ENCODE measurements at regions not wholly inside any gene's neighbourhood (a gene's known extent, or its start where the extent isn't known, plus 50 kb on each side); places are given as distances from the start of the nearest gene placed in this dataset.

DNA sequence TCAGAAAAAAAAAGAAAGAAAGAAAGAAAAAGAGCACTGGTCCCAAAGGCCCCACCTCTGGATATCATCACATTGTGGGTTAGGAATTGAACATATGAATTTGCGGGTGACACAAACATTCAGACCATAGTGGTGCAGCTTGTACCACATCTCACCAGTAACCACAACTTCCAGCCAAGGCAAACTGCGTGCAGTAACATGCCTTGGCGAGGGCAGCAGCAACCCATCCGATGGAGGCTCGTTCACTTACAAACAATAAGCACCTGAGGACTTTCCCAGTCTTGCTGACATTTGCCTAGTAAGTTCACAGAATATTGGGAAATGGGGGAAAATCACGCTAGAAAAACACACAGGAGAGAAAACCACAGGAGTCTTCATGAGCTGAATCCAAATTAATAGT is 508.1 kb downstream of the ZNF608 start:
- no peak overlapping the region for H3K9ac ChIP-seq (ENCODE audit: insufficient read depth in 1 of 2, low read depth in 2 of 2, low read length in 2 of 2)
- 0% methylated on average over 6 of the region's 6 CpGs for WGBS (ENCODE audit: insufficient coverage, low coverage, missing lambda C conversion rate)
- FAIRE-seq (no peak), DNase-seq (ENCODE audit: extremely low read depth in 1 of 4, low spot score in 3 of 4) (no peak), ATAC-seq (no peak)
- no TSS peak for BruUV-seq (replicated peaks)
- no peaks in the 10 kb centered on the region for H3K27me3 ChIP-seq (ENCODE audit: control insufficient read depth in 2 of 2, insufficient read depth in 2 of 2, low read length in 2 of 2)
- in situ Hi-C loops (cut with MboI): no loop called here
- H2AFZ ChIP-seq (ENCODE audit: low read depth, low read length): no peak overlapping the region
- H4K20me1 ChIP-seq (replicated peaks; ENCODE audit: control insufficient read depth, insufficient read depth, low read length): no peaks in the 10 kb centered on the region
- ChIA-PET POLR2A (interaction anchor here (0.6 kb wide), 1 partner anchor 269 kb away, joined by 3 read pairs; no protein-coding TSS in a partner anchor), CTCF (ENCODE audit: low intra/inter-chr PET ratio) (no interaction called here)
- H3K79me2 ChIP-seq (ENCODE audit: control insufficient read depth, insufficient read depth, low read length): no peaks in the 10 kb centered on the region
- no peak overlapping the region for H3K27ac ChIP-seq (ENCODE audit: extremely low read depth, low read depth, low read length)
- H3K4me2 ChIP-seq (ENCODE audit: insufficient read depth, low read length): no peak overlapping the region
- H3K4me1 ChIP-seq (replicated peaks in 1 of 2; ENCODE audit: control insufficient read depth in 2 of 2, insufficient read depth in 2 of 2, low read length in 2 of 2): no peaks in the 10 kb centered on the region
- intact Hi-C loops (cut with micrococcal nuclease): no loop called here
- H3K36me3 ChIP-seq (ENCODE audit: control insufficient read depth, insufficient read depth, low read length): no peaks in the 10 kb centered on the region
- H3K4me3 ChIP-seq: no peak overlapping the region
- no peaks in the 10 kb centered on the region for H3K9me1 ChIP-seq (ENCODE audit: control insufficient read depth, insufficient read depth, low read length)
- no peaks in the 10 kb centered on the region for H3K9me3 ChIP-seq (replicated peaks; ENCODE audit: control insufficient read depth, insufficient read depth, low read depth, low read length)
- TF ChIP-seq ZNF507 (tag; conservative IDR thresholded peaks at IDR 0.05) (no peak), RFX1 (IDR thresholded peaks at IDR 0.05) (no peak), E2F3 (CRISPR knock-in tag; IDR thresholded peaks at IDR 0.05) (no peak), NEUROD1 (IDR thresholded peaks at IDR 0.05; ENCODE audit: borderline replicate concordance, low read depth, low read length, partially characterized antibody) (no peak), ZNF354B (CRISPR knock-in tag; IDR thresholded peaks at IDR 0.05) (no peak), RAD21 (CRISPR knock-in tag; conservative IDR thresholded peaks at IDR 0.05 in 1 of 2, IDR thresholded peaks at IDR 0.05 in 1 of 2) (no peak)

DNA sequence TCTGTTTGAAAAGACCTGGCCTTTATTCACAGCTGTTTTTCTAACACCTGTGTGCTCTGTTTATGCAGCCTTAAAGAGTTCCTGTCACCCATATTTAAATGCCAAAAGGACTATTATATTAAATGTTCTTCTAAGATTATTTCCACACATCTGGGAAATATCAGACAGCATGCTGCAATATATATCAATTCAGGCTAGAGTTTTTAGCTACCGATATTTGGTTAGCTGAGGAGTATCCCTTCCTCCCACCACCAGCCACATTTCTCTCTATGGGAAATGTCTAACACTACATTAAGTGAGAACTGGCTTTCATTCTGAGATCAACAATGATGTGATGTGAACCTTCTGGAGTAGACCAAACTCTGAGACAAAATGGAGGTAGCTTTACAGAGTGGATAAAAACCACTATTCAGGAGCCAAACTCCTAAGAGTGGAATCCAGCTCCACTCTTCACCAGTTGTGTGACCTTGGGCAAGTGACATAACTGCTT is 509.2 kb downstream of the ZNF608 start:
- no peak overlapping the region for H3K4me3 ChIP-seq
- H3K27me3 ChIP-seq (ENCODE audit: control insufficient read depth in 2 of 2, insufficient read depth in 2 of 2, low read length in 2 of 2): no peaks in the 10 kb centered on the region
- POLR2A ChIA-PET: no interaction called here
- no peak overlapping the region for H3K27ac ChIP-seq (ENCODE audit: extremely low read depth, low read depth, low read length)
- BruUV-seq (replicated peaks): no TSS peak
- no peaks in the 10 kb centered on the region for H4K20me1 ChIP-seq (replicated peaks; ENCODE audit: control insufficient read depth, insufficient read depth, low read length)
- in situ Hi-C loops (cut with MboI): no loop called here
- no peak for FAIRE-seq
- intact Hi-C loops (cut with micrococcal nuclease): no loop called here
- no peak for ATAC-seq
- H3K36me3 ChIP-seq (ENCODE audit: control insufficient read depth, insufficient read depth, low read length): no peaks in the 10 kb centered on the region
- 0% methylated on average over 1 of the region's 1 CpG for WGBS (ENCODE audit: insufficient coverage, low coverage, missing lambda C conversion rate)
- no peaks in the 10 kb centered on the region for H3K9me1 ChIP-seq (ENCODE audit: control insufficient read depth, insufficient read depth, low read length)
- CTCF ChIA-PET (ENCODE audit: low intra/inter-chr PET ratio): no interaction called here
- H3K4me2 ChIP-seq (ENCODE audit: insufficient read depth, low read length): no peak overlapping the region
- no peak for DNase-seq (ENCODE audit: extremely low read depth in 1 of 4, low spot score in 3 of 4)
- no peak overlapping the region for H3K9ac ChIP-seq (ENCODE audit: insufficient read depth in 1 of 2, low read depth in 2 of 2, low read length in 2 of 2)
- no peaks in the 10 kb centered on the region for H3K9me3 ChIP-seq (replicated peaks; ENCODE audit: control insufficient read depth, insufficient read depth, low read depth, low read length)
- H2AFZ ChIP-seq (ENCODE audit: low read depth, low read length): no peak overlapping the region
- H3K79me2 ChIP-seq (ENCODE audit: control insufficient read depth, insufficient read depth, low read length): no peaks in the 10 kb centered on the region
- H3K4me1 ChIP-seq (replicated peaks in 1 of 2; ENCODE audit: control insufficient read depth in 2 of 2, insufficient read depth in 2 of 2, low read length in 2 of 2): no peaks in the 10 kb centered on the region
- no peak for TF ChIP-seq XRCC3 (IDR thresholded peaks at IDR 0.05)
- no peak for TF ChIP-seq NEUROD1 (IDR thresholded peaks at IDR 0.05; ENCODE audit: borderline replicate concordance, low read depth, low read length, partially characterized antibody)
- no peak for TF ChIP-seq ZNF717 (CRISPR knock-in tag; IDR thresholded peaks at IDR 0.05)
- TF ChIP-seq KLF6 (CRISPR knock-in tag; IDR thresholded peaks at IDR 0.05; ENCODE audit: borderline replicate concordance): no peak
- no peak for TF ChIP-seq HNRNPK (IDR thresholded peaks at IDR 0.05; ENCODE audit: low read depth, low read length, poor library complexity, severe bottlenecking)
- TF ChIP-seq, protein P1, sequence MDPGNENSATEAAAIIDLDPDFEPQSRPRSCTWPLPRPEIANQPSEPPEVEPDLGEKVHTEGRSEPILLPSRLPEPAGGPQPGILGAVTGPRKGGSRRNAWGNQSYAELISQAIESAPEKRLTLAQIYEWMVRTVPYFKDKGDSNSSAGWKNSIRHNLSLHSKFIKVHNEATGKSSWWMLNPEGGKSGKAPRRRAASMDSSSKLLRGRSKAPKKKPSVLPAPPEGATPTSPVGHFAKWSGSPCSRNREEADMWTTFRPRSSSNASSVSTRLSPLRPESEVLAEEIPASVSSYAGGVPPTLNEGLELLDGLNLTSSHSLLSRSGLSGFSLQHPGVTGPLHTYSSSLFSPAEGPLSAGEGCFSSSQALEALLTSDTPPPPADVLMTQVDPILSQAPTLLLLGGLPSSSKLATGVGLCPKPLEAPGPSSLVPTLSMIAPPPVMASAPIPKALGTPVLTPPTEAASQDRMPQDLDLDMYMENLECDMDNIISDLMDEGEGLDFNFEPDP (CRISPR knock-in tag; IDR thresholded peaks at IDR 0.05): no peak
- no peak for TF ChIP-seq FOXA1 (IDR thresholded peaks at IDR 0.05; ENCODE audit: borderline replicate concordance)
- TF ChIP-seq, protein P2, sequence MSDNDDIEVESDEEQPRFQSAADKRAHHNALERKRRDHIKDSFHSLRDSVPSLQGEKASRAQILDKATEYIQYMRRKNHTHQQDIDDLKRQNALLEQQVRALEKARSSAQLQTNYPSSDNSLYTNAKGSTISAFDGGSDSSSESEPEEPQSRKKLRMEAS (CRISPR knock-in tag; IDR thresholded peaks at IDR 0.05): no peak
- no peak for TF ChIP-seq ZNF57 (CRISPR knock-in tag; IDR thresholded peaks at IDR 0.05)
- TF ChIP-seq, protein P3, sequence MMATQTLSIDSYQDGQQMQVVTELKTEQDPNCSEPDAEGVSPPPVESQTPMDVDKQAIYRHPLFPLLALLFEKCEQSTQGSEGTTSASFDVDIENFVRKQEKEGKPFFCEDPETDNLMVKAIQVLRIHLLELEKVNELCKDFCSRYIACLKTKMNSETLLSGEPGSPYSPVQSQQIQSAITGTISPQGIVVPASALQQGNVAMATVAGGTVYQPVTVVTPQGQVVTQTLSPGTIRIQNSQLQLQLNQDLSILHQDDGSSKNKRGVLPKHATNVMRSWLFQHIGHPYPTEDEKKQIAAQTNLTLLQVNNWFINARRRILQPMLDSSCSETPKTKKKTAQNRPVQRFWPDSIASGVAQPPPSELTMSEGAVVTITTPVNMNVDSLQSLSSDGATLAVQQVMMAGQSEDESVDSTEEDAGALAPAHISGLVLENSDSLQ (IDR thresholded peaks at IDR 0.05): no peak

All from K562 (cell line).